GM23338 (cell line): ENCODE measurements at regions not wholly inside any gene's neighbourhood (a gene's known extent, or its start where the extent isn't known, plus 50 kb on each side); places are given as distances from the start of the nearest gene placed in this dataset.
"Not testable (repeated sequence)": the region's sequence is repeated elsewhere in the genome, so short reads cannot be mapped to it uniquely, and the experiment has no call there.

Source experiments
- ATAC-seq: fragments of 200-7000 bp; cut with Tn5 transposase; 3 replicates; pipeline ENCODE4 v1.9.1; 2020
- DNase-seq: peaks from one replicate; pipeline ENCODE4 v3.0.0-alpha.2; 2015; ENCODE audit warnings: low spot score
- H2AFZ ChIP-seq: fragments of 200-600 bp; sonication (generic); 2 replicates; pipeline ENCODE4 v1.8.0; 2016; ENCODE audit warnings: antibody characterized with exemption, mild to moderate bottlenecking, moderate library complexity
- H3F3A ChIP-seq: fragments of 200-600 bp; sonication (generic); replicated peaks from 2 replicates; pipeline ENCODE4 v1.8.0; 2017; ENCODE audit warnings: antibody characterized with exemption, mixed run types, low read depth
- H3K27ac ChIP-seq: fragments of 200-600 bp; sonication (generic); 2 replicates; pipeline ENCODE4 v1.6.1; 2016; ENCODE audit warnings: low read depth
- H3K27me3 ChIP-seq: fragments of 200-600 bp; sonication (generic); 2 replicates; pipeline ENCODE4 v1.8.0; 2016; ENCODE audit warnings: mild to moderate bottlenecking, mixed run types, moderate library complexity; ENCODE audit not compliant: insufficient read depth
- H3K36me3 ChIP-seq: fragments of 200-600 bp; sonication (generic); 2 replicates; pipeline ENCODE4 v1.8.0; 2016; ENCODE audit warnings: mild to moderate bottlenecking; ENCODE audit not compliant: insufficient read depth
- H3K4me1 ChIP-seq: fragments of 200-600 bp; sonication (generic); 2 replicates; pipeline ENCODE4 v1.8.0; 2016; ENCODE audit warnings: mild to moderate bottlenecking, moderate library complexity; ENCODE audit not compliant: insufficient read depth
- H3K4me2 ChIP-seq: fragments of 200-600 bp; sonication (generic); 2 replicates; pipeline ENCODE4 v1.7.1; 2017; ENCODE audit warnings: mixed run types
- H3K4me3 ChIP-seq: fragments of 200-600 bp; sonication (generic); 2 replicates; pipeline ENCODE4 v1.6.1; 2016; ENCODE audit warnings: mixed run types
- H3K79me2 ChIP-seq: fragments of 200-600 bp; sonication (generic); replicated peaks from 2 replicates; pipeline ENCODE4 v1.8.0; 2017; ENCODE audit warnings: mild to moderate bottlenecking; ENCODE audit not compliant: insufficient read depth
- H3K9me2 ChIP-seq: fragments of 200-600 bp; sonication (generic); 2 replicates; pipeline ENCODE4 v1.8.0; 2017; ENCODE audit not compliant: insufficient read depth
- H4K20me1 ChIP-seq: fragments of 200-600 bp; sonication (generic); replicated peaks from 2 replicates; pipeline ENCODE4 v1.8.0; 2017; ENCODE audit warnings: mild to moderate bottlenecking; ENCODE audit not compliant: insufficient read depth
- H3K27ac Mint-ChIP-seq: 2 replicates; pipeline ENCODE4 v1.8.0; 2020; ENCODE audit warnings: inconsistent platforms, mild to moderate bottlenecking, moderate library complexity, mixed read lengths
- H3K27me3 Mint-ChIP-seq: 3 replicates; pipeline ENCODE4 v1.8.0; 2022; ENCODE audit warnings: low read depth, mild to moderate bottlenecking, moderate library complexity, mixed read lengths, inconsistent platforms; ENCODE audit not compliant: insufficient read depth, poor library complexity
- H3K36me3 Mint-ChIP-seq: 3 replicates; pipeline ENCODE4 v1.8.0; 2021; ENCODE audit warnings: low read depth, mild to moderate bottlenecking, inconsistent platforms, moderate library complexity, mixed read lengths
- H3K4me1 Mint-ChIP-seq: 3 replicates; pipeline ENCODE4 v1.8.0; 2020; ENCODE audit warnings: mild to moderate bottlenecking, inconsistent platforms, mixed read lengths
- H3K4me3 Mint-ChIP-seq: 3 replicates; pipeline ENCODE4 v1.8.0; 2021; ENCODE audit warnings: moderate library complexity, mild to moderate bottlenecking, inconsistent platforms, mixed read lengths
- H3K9me3 Mint-ChIP-seq: 3 replicates; pipeline ENCODE4 v1.8.0; 2020; ENCODE audit warnings: moderate library complexity, mild to moderate bottlenecking, inconsistent platforms, mixed read lengths
- CREB1 ChIP-seq: fragments of 250-450 bp; sonication (Bioruptor Pico); IDR thresholded peaks from 2 replicates; pipeline ENCODE4 v1.5.0; 2020; ENCODE audit warnings: low read depth, mild to moderate bottlenecking, moderate library complexity
- ETS1 ChIP-seq: IDR thresholded peaks from 2 replicates; pipeline ENCODE4 v1.6.1; 2016; ENCODE audit warnings: antibody characterized with exemption
- EZH2 ChIP-seq: fragments of 200-600 bp; sonication (generic); IDR thresholded peaks from one replicate; pipeline ENCODE4 v1.8.0; 2017; ENCODE audit warnings: antibody characterized with exemption, mild to moderate bottlenecking, low read depth; ENCODE audit not compliant: unreplicated experiment
- EZH2phosphoT487 ChIP-seq: fragments of 200-600 bp; sonication (generic); IDR thresholded peaks from one replicate; pipeline ENCODE4 v1.8.1; 2018; ENCODE audit warnings: antibody characterized with exemption; ENCODE audit not compliant: unreplicated experiment
- JUNB ChIP-seq: IDR thresholded peaks from one replicate; pipeline ENCODE4 v1.6.1; 2016; ENCODE audit warnings: antibody characterized with exemption; ENCODE audit not compliant: unreplicated experiment
- POLR2AphosphoS5 ChIP-seq: IDR thresholded peaks from 2 replicates; pipeline ENCODE4 v1.6.1; 2016; ENCODE audit warnings: antibody characterized with exemption, low read depth
- STAT1 ChIP-seq: IDR thresholded peaks from one replicate; pipeline ENCODE4 v1.6.1; 2016; ENCODE audit warnings: antibody characterized with exemption; ENCODE audit not compliant: unreplicated experiment
- ZNF114 ChIP-seq: fragments of 250-450 bp; sonication (Bioruptor Pico); IDR thresholded peaks from 2 replicates; pipeline ENCODE4 v1.5.0; 2020; ENCODE audit warnings: mild to moderate bottlenecking, moderate library complexity
- TF ChIP-seq, protein P1 (sequence below), 2 experiments: fragments of 200-600 bp in 1 of 2; sonication (generic) in 1 of 2; conservative IDR thresholded peaks; 2 replicates each; pipeline versions ENCODE4 v1.5.1 to v1.6.1; 2016 to 2017; ENCODE audit warnings: antibody characterized with exemption in 2 of 2, low read depth in 2 of 2, mild to moderate bottlenecking in 2 of 2, moderate library complexity in 1 of 2

GRCh38 chr2:76149846-76150245 is 439.1 kb upstream of the GCFC2 start:
- DNase-seq (no peak), ATAC-seq (no peak)
- H3K79me2 ChIP-seq: no peaks in the 10 kb centered on the region
- peaks cover 11% of the 10 kb centered on the region; the same call in 1 of the 2 replicates for H3K9me2 ChIP-seq
- TF ChIP-seq JUNB: no peak
- no peak for TF ChIP-seq CREB1 (CRISPR knock-in tag)
- no peak for TF ChIP-seq ZNF114 (CRISPR knock-in tag)
- no peak for TF ChIP-seq EZH2
- no peak for TF ChIP-seq STAT1
- TF ChIP-seq EZH2phosphoT487: no peak
- TF ChIP-seq POLR2AphosphoS5: no peak
- TF ChIP-seq, protein P1, sequence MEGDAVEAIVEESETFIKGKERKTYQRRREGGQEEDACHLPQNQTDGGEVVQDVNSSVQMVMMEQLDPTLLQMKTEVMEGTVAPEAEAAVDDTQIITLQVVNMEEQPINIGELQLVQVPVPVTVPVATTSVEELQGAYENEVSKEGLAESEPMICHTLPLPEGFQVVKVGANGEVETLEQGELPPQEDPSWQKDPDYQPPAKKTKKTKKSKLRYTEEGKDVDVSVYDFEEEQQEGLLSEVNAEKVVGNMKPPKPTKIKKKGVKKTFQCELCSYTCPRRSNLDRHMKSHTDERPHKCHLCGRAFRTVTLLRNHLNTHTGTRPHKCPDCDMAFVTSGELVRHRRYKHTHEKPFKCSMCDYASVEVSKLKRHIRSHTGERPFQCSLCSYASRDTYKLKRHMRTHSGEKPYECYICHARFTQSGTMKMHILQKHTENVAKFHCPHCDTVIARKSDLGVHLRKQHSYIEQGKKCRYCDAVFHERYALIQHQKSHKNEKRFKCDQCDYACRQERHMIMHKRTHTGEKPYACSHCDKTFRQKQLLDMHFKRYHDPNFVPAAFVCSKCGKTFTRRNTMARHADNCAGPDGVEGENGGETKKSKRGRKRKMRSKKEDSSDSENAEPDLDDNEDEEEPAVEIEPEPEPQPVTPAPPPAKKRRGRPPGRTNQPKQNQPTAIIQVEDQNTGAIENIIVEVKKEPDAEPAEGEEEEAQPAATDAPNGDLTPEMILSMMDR (conservative IDR thresholded peaks at IDR 0.05; ENCODE audit: low read depth in 2 of 2): no peak
- no peak overlapping the region for H3K4me2 ChIP-seq
- no peak overlapping the region for H3K27ac ChIP-seq
- H3K27ac Mint-ChIP-seq: no peak overlapping the region
- no peaks in the 10 kb centered on the region for H3K36me3 Mint-ChIP-seq
- H3K4me1 ChIP-seq: peaks cover 5% of the 10 kb centered on the region; the same call in 1 of the 2 replicates
- H3K4me1 Mint-ChIP-seq: peaks cover under 1% of the 10 kb centered on the region; the same call in 1 of the 3 replicates
- H3K4me3 ChIP-seq: no peak overlapping the region
- H3K36me3 ChIP-seq: no peaks in the 10 kb centered on the region
- no peak overlapping the region for H3K4me3 Mint-ChIP-seq
- no peaks in the 10 kb centered on the region for H3F3A ChIP-seq
- no peaks in the 10 kb centered on the region for H3K27me3 ChIP-seq
- no peaks in the 10 kb centered on the region for H3K27me3 Mint-ChIP-seq
- no peaks in the 10 kb centered on the region; the same call in 2 of the 3 replicates for H3K9me3 Mint-ChIP-seq
- H2AFZ ChIP-seq: no peak overlapping the region
- H4K20me1 ChIP-seq: no peaks in the 10 kb centered on the region

DNA sequence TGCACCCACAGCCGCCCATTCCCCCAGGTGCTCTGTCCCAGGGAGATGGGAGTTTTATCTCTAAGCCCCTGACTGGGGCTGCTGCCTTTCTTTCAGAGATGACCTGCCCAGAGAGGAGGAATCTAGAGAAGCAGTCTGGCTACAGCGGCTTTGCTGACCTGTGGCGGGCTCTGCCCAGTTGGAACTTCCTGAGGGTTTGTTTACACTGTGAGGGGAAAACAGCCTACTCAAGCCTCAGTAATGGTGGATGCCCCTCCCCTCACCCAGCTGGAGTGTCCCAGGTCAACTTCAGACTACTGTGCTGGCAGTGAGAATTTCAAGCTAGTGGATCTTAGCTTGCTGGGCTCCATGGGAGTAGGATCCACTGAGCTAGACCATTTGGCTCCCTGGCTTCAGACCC is 428.6 kb upstream of the GCFC2 start:
- not testable (repeated sequence) for H4K20me1 ChIP-seq, H3K4me1 Mint-ChIP-seq, H3F3A ChIP-seq, H3K27me3 ChIP-seq, H3K4me1 ChIP-seq, H3K27ac ChIP-seq, ATAC-seq, H2AFZ ChIP-seq, H3K79me2 ChIP-seq, H3K36me3 ChIP-seq, H3K4me3 Mint-ChIP-seq, H3K4me2 ChIP-seq, H3K27me3 Mint-ChIP-seq, H3K4me3 ChIP-seq, H3K27ac Mint-ChIP-seq, H3K9me2 ChIP-seq, DNase-seq
- peaks cover 56% of the 10 kb centered on the region for H3K9me3 Mint-ChIP-seq
- peaks cover 21% of the 10 kb centered on the region for H3K36me3 Mint-ChIP-seq

GRCh38 chr2:76128622-76129021 is 417.9 kb upstream of the GCFC2 start:
- H3K4me1 Mint-ChIP-seq: no peaks in the 10 kb centered on the region
- DNase-seq (no peak), ATAC-seq (no peak)
- Histone ChIP-seq H3F3A (no peaks in the 10 kb centered on the region), H3K4me2 (no peak overlapping the region), H2AFZ (no peak overlapping the region), H3K36me3 (no peaks in the 10 kb centered on the region), H3K27ac (no peak overlapping the region), H3K4me1 (no peaks in the 10 kb centered on the region), H3K9me2 (no peaks in the 10 kb centered on the region), H3K79me2 (no peaks in the 10 kb centered on the region), H3K27me3 (no peaks in the 10 kb centered on the region), H3K4me3 (no peak overlapping the region), H4K20me1 (no peaks in the 10 kb centered on the region)
- no peak overlapping the region for H3K27ac Mint-ChIP-seq
- no peaks in the 10 kb centered on the region; the same call in 2 of the 3 replicates for H3K9me3 Mint-ChIP-seq
- H3K4me3 Mint-ChIP-seq: no peak overlapping the region
- H3K36me3 Mint-ChIP-seq: 0 out of 3 replicates have a peak, but pooled peaks cover 3% of the 10 kb centered on the region
- no peaks in the 10 kb centered on the region for H3K27me3 Mint-ChIP-seq
- TF ChIP-seq POLR2AphosphoS5 (no peak), STAT1 (no peak), JUNB (no peak), ZNF114 (CRISPR knock-in tag) (no peak), ETS1 (no peak)
